MCF 10A (cell line): ENCODE measurements at regions not wholly inside any gene's neighbourhood (a gene's known extent, or its start where the extent isn't known, plus 50 kb on each side); places are given as distances from the start of the nearest gene placed in this dataset.

Experiments
- BruUV-seq: library from RNA; stranded (reverse); fragments of 400-500 nt; replicated peaks from 2 replicates; lab custom pipeline; 2021; lab: Mats Ljungman, UMichigan
- CTCF ChIA-PET: fragments of 300-600 bp; sonication (Branson Sonifier 250); formaldehyde crosslinking; extraction: SDS; loops from one replicate; lab custom pipeline; 2021; ENCODE audit warnings: antibody characterized with exemption, inconsistent platforms; lab: Yijun Ruan, JAX
- POLR2A ChIA-PET: fragments of 300-600, 350-650 bp; sonication (Branson Sonifier 250); formaldehyde crosslinking; extraction: SDS; loops from one replicate; lab custom pipeline; 2020; ENCODE audit warnings: antibody characterized with exemption, inconsistent platforms; lab: Yijun Ruan, JAX
- DNase-seq: peaks from one replicate; pipeline ENCODE4 v3.0.0-alpha.2; 2018; ENCODE audit not compliant: unreplicated experiment
- H3K27ac Mint-ChIP-seq: one replicate; pipeline ENCODE4 v1.8.0; 2022; ENCODE audit warnings: mild to moderate bottlenecking, low read depth, mixed read lengths; ENCODE audit not compliant: unreplicated experiment
- H3K27me3 Mint-ChIP-seq: one replicate; pipeline ENCODE4 v1.8.0; 2022; ENCODE audit warnings: mixed read lengths; ENCODE audit not compliant: insufficient read depth, unreplicated experiment
- H3K36me3 Mint-ChIP-seq: one replicate; pipeline ENCODE4 v1.8.0; 2022; ENCODE audit warnings: mild to moderate bottlenecking, moderate library complexity, mixed read lengths; ENCODE audit not compliant: insufficient read depth, unreplicated experiment
- H3K4me1 Mint-ChIP-seq: one replicate; pipeline ENCODE4 v1.8.0; 2022; ENCODE audit warnings: mixed read lengths; ENCODE audit not compliant: insufficient read depth, unreplicated experiment
- H3K4me3 Mint-ChIP-seq: one replicate; pipeline ENCODE4 v1.8.0; 2022; ENCODE audit warnings: mild to moderate bottlenecking, moderate library complexity, mixed read lengths; ENCODE audit not compliant: unreplicated experiment
- H3K9me3 Mint-ChIP-seq: one replicate; pipeline ENCODE4 v1.8.0; 2022; ENCODE audit warnings: mixed read lengths; ENCODE audit not compliant: unreplicated experiment
- CTCF ChIP-seq: fragments of 200-600 bp; IDR thresholded peaks from one replicate; pipeline ENCODE4 v1.8.0; 2022; ENCODE audit warnings: antibody characterized with exemption, mild to moderate bottlenecking; ENCODE audit not compliant: unreplicated experiment
- intact Hi-C: fragments of 100-400 bp; cut with micrococcal nuclease; formaldehyde crosslinking; loops from 2 replicates; pipeline ENCODE4 v1.14.1; 2022

DNA sequence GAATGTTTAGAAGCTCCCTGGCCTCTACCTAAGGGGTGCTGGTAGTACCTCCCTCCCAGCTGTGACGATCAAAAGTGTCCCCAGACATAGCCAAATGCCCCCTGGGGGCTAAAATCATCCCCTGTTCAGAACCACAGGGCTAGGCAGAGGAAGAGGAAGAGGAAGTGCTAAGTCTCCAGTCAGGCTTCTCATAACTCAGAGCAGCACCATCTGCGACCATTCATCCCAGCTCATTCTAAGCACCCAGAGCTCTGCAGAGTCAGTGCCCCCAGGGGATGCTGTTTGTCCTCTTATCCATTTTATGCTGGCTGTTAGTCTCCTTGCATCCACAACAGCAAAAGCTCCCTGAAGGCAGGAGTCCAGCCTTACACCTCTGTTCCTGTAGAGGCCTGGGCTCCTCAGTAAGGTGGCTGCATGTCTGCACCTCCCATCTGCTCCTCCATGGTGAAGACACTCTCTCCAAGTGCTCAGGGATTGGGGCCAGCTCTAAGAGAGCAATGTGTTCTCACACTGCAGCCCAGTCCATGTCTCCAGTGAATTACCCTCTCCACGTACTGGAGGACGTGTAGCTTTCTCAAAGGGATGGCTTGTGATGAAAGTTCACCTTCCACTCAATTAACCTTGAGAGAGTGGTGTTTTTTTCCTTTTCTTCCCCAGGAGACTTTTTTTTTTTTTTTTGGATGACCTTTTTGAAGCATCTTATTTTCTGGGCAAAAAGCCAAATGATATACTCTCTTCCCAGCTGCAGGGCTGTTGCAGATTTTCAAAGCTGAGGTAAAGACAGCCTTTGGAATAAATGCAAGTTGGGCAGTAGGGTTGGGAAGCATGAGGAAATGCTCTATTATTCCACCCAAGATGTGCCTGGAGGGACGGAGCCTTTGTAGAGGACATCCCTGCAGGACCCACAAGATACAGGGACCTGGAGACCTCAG lies 158.9 kb upstream of the SLC14A2 start:
- H3K27ac Mint-ChIP-seq = no peak overlapping the region
- H3K27me3 Mint-ChIP-seq = no peaks in the 10 kb centered on the region
- ChIA-PET POLR2A (interaction anchor here (0.6 kb wide), 1 partner anchor 974 kb away, joined by 3 read pairs; no protein-coding TSS in a partner anchor), CTCF (no interaction called here)
- no peak overlapping the region for H3K4me3 Mint-ChIP-seq
- BruUV-seq = no TSS peak
- no peaks in the 10 kb centered on the region for H3K4me1 Mint-ChIP-seq
- intact Hi-C loops = no loop called here
- no peak for DNase-seq
- H3K9me3 Mint-ChIP-seq = no peaks in the 10 kb centered on the region
- TF ChIP-seq CTCF = no peak
- no peaks in the 10 kb centered on the region for H3K36me3 Mint-ChIP-seq

GRCh38 chr18:45458033-45458432 lies 157.2 kb upstream of the SLC14A2 start:
- H3K27ac Mint-ChIP-seq = no peak overlapping the region
- H3K9me3 Mint-ChIP-seq = no peaks in the 10 kb centered on the region
- intact Hi-C loops = no loop called here
- no peaks in the 10 kb centered on the region for H3K27me3 Mint-ChIP-seq
- no peak for DNase-seq
- TF ChIP-seq CTCF = no peak
- BruUV-seq = no TSS peak
- H3K4me1 Mint-ChIP-seq = no peaks in the 10 kb centered on the region
- POLR2A ChIA-PET = no interaction called here
- H3K36me3 Mint-ChIP-seq = no peaks in the 10 kb centered on the region
- no peak overlapping the region for H3K4me3 Mint-ChIP-seq
- CTCF ChIA-PET = interaction anchor here (0.9 to 1.4 kb wide), 3 partner anchors 18 to 1859 kb away, joined by 3 to 4 read pairs (median 3); no protein-coding TSS in a partner anchor

GRCh38 chr18:45462179-45462578 lies 153.1 kb upstream of the SLC14A2 start:
- CTCF ChIA-PET = no interaction called here
- Mint-ChIP-seq H3K27ac (no peak overlapping the region), H3K4me3 (no peak overlapping the region), H3K4me1 (no peaks in the 10 kb centered on the region), H3K36me3 (no peaks in the 10 kb centered on the region), H3K27me3 (no peaks in the 10 kb centered on the region), H3K9me3 (no peaks in the 10 kb centered on the region)
- TF ChIP-seq CTCF = no peak
- POLR2A ChIA-PET = no interaction called here
- no peak for DNase-seq
- intact Hi-C loops = no loop called here
- no TSS peak for BruUV-seq

DNA sequence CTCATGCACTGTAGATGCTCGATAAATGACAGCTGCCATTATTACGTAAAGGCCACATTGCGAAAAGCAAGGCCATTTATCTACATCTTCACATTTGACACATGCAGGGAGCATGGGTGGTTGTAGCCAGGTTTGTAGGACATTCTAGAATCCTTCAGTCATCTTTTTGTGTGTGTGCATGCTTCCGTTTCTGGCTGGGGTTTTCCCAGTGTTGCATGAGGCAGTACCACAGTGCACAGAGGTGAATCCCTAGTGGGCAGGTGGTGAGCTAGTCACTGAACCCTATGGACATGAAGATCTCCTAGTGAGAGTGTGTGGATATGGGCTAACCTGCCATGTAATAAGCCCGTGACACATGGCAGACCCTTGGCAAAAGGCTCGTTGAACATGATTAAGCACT lies 151.8 kb upstream of the SLC14A2 start:
- no peaks in the 10 kb centered on the region for H3K4me1 Mint-ChIP-seq
- H3K27ac Mint-ChIP-seq = no peak overlapping the region
- no TSS peak for BruUV-seq
- H3K9me3 Mint-ChIP-seq = no peaks in the 10 kb centered on the region
- ChIA-PET CTCF (interaction anchor here (0.6 kb wide), 1 partner anchor 1321 kb away, joined by 3 read pairs; no protein-coding TSS in a partner anchor), POLR2A (no interaction called here)
- no peak for TF ChIP-seq CTCF
- H3K4me3 Mint-ChIP-seq = no peak overlapping the region
- H3K27me3 Mint-ChIP-seq = no peaks in the 10 kb centered on the region
- no peaks in the 10 kb centered on the region for H3K36me3 Mint-ChIP-seq
- intact Hi-C loops = no loop called here
- DNase-seq = no peak
